ENCODE measurements at regions not wholly inside any gene's neighbourhood (a gene's known extent, or its start where the extent isn't known, plus 50 kb on each side); places are given as distances from the start of the nearest gene placed in this dataset.
A peak's percentile ranks its signal among the peaks of the same experiment; 100 is the strongest.

GRCh38 chr3:66615643-66616301 lies 115.0 kb upstream of the LRIG1 start:
- no peak overlapping the region for H4K91ac ChIP-seq (ENCODE audit: low read depth, low read length, poor library complexity)
- no peak for DNase-seq (ENCODE audit: low spot score)
- no peak overlapping the region for H2BK5ac ChIP-seq (ENCODE audit: low read length)
- H2BK12ac ChIP-seq (ENCODE audit: low read length): no peak overlapping the region
- no peak overlapping the region for H3K4me3 ChIP-seq (ENCODE audit: low read length in 2 of 2)
- H2BK120ac ChIP-seq (ENCODE audit: low read depth, low read length): no peak overlapping the region
- H3K4me2 ChIP-seq (ENCODE audit: insufficient read depth, low read length, poor library complexity, severe bottlenecking): no peak overlapping the region
- no peak overlapping the region for H2BK15ac ChIP-seq (ENCODE audit: low read length)
- H3K27me3 ChIP-seq (ENCODE audit: control insufficient read depth in 3 of 3, insufficient read depth in 3 of 3, low read depth in 1 of 3, low read length in 3 of 3): no peaks in the 10 kb centered on the region
- WGBS, 2 donors (ENCODE audit: extremely low coverage in 2 of 2, insufficient read length in 2 of 2, insufficient replicate concordance in 1 of 2): no CpG with 5 or more reads among the region's 5 CpGs
- H2AK5ac ChIP-seq (ENCODE audit: low read depth, low read length): no peak overlapping the region
- H3K4me1 ChIP-seq (ENCODE audit: control insufficient read depth in 2 of 2, insufficient read depth in 1 of 2, low read depth in 1 of 2, low read length in 2 of 2): peaks cover 9 to 10% of the 10 kb centered on the region in 2 donors
- H3K23ac ChIP-seq (ENCODE audit: low read depth, low read length, poor library complexity): no peak overlapping the region
- H3K9ac ChIP-seq (ENCODE audit: low read depth, low read length, poor library complexity): no peak overlapping the region
- H3K36me3 ChIP-seq (replicated peaks in 1 of 2; ENCODE audit: control insufficient read depth in 2 of 2, insufficient read depth in 2 of 2, low read length in 2 of 2): no peaks in the 10 kb centered on the region
- no peak overlapping the region for H3K14ac ChIP-seq (ENCODE audit: low read length)
- H3K27ac ChIP-seq (replicated peaks; ENCODE audit: low read length): no peak overlapping the region
- H3K4ac ChIP-seq (ENCODE audit: low read length): no peak overlapping the region
- H3K9me3 ChIP-seq (replicated peaks in 1 of 2; ENCODE audit: control insufficient read depth in 2 of 2, insufficient read depth in 1 of 2, low read depth in 1 of 2, low read length in 2 of 2): no peaks in the 10 kb centered on the region
- no peaks in the 10 kb centered on the region for H3K79me1 ChIP-seq (ENCODE audit: low read depth, low read length)
- H2AFZ ChIP-seq (ENCODE audit: low read length): no peak overlapping the region
- peak overlapping the region; percentile 45 for H3K18ac ChIP-seq (ENCODE audit: low read length)
- no peak overlapping the region for H4K8ac ChIP-seq (ENCODE audit: low read depth, low read length)

GRCh38 chr3:66617351-66617750 lies 116.5 kb upstream of the LRIG1 start:
- Histone ChIP-seq H3K9ac (ENCODE audit: low read depth, low read length, poor library complexity) (no peak overlapping the region), H2BK120ac (ENCODE audit: low read depth, low read length) (no peak overlapping the region), H2BK15ac (ENCODE audit: low read length) (no peak overlapping the region), H3K79me1 (ENCODE audit: low read depth, low read length) (no peaks in the 10 kb centered on the region), H3K14ac (ENCODE audit: low read length) (no peak overlapping the region), H3K23ac (ENCODE audit: low read depth, low read length, poor library complexity) (no peak overlapping the region), H3K9me3 (replicated peaks in 1 of 2; ENCODE audit: control insufficient read depth in 2 of 2, insufficient read depth in 1 of 2, low read depth in 1 of 2, low read length in 2 of 2) (no peaks in the 10 kb centered on the region), H2AK5ac (ENCODE audit: low read depth, low read length) (no peak overlapping the region), H3K4me1 (ENCODE audit: control insufficient read depth in 2 of 2, insufficient read depth in 1 of 2, low read depth in 1 of 2, low read length in 2 of 2) (peaks cover 16 to 20% of the 10 kb centered on the region in 2 donors), H3K36me3 (replicated peaks in 1 of 2; ENCODE audit: control insufficient read depth in 2 of 2, insufficient read depth in 2 of 2, low read length in 2 of 2) (no peaks in the 10 kb centered on the region), H3K4me2 (ENCODE audit: insufficient read depth, low read length, poor library complexity, severe bottlenecking) (no peak overlapping the region), H4K91ac (ENCODE audit: low read depth, low read length, poor library complexity) (no peak overlapping the region), H3K18ac (ENCODE audit: low read length) (no peak overlapping the region), H3K27ac (replicated peaks; ENCODE audit: low read length) (no peak overlapping the region), H3K4ac (ENCODE audit: low read length) (no peak overlapping the region), H3K27me3 (ENCODE audit: control insufficient read depth in 3 of 3, insufficient read depth in 3 of 3, low read depth in 1 of 3, low read length in 3 of 3) (no peaks in the 10 kb centered on the region), H4K8ac (ENCODE audit: low read depth, low read length) (no peak overlapping the region), H2BK12ac (ENCODE audit: low read length) (no peak overlapping the region), H2BK5ac (ENCODE audit: low read length) (no peak overlapping the region), H3K4me3 (ENCODE audit: low read length in 2 of 2) (no peak overlapping the region), H2AFZ (ENCODE audit: low read length) (no peak overlapping the region)
- DNase-seq (ENCODE audit: low spot score): no peak
- WGBS, 2 donors (ENCODE audit: extremely low coverage in 2 of 2, insufficient read length in 2 of 2, insufficient replicate concordance in 1 of 2): no CpG with 5 or more reads among the region's 2 CpGs

- Histone ChIP-seq H3K9me3 (replicated peaks in 1 of 2; ENCODE audit: control insufficient read depth in 2 of 2, insufficient read depth in 1 of 2, low read depth in 1 of 2, low read length in 2 of 2) (no peaks in the 10 kb centered on the region), H2BK120ac (ENCODE audit: low read depth, low read length) (no peak overlapping the region), H3K4me3 (ENCODE audit: low read length in 2 of 2) (no peak overlapping the region), H3K14ac (ENCODE audit: low read length) (no peak overlapping the region), H3K18ac (ENCODE audit: low read length) (no peak overlapping the region), H3K79me1 (ENCODE audit: low read depth, low read length) (no peaks in the 10 kb centered on the region), H2BK12ac (ENCODE audit: low read length) (no peak overlapping the region), H3K36me3 (replicated peaks in 1 of 2; ENCODE audit: control insufficient read depth in 2 of 2, insufficient read depth in 2 of 2, low read length in 2 of 2) (no peaks in the 10 kb centered on the region), H2AK5ac (ENCODE audit: low read depth, low read length) (no peak overlapping the region), H3K27ac (replicated peaks; ENCODE audit: low read length) (no peak overlapping the region), H3K27me3 (ENCODE audit: control insufficient read depth in 3 of 3, insufficient read depth in 3 of 3, low read depth in 1 of 3, low read length in 3 of 3) (no peaks in the 10 kb centered on the region), H3K4ac (ENCODE audit: low read length) (no peak overlapping the region), H3K9ac (ENCODE audit: low read depth, low read length, poor library complexity) (no peak overlapping the region), H4K8ac (ENCODE audit: low read depth, low read length) (no peak overlapping the region), H3K4me2 (ENCODE audit: insufficient read depth, low read length, poor library complexity, severe bottlenecking) (no peak overlapping the region), H2AFZ (ENCODE audit: low read length) (no peak overlapping the region), H2BK15ac (ENCODE audit: low read length) (no peak overlapping the region), H4K91ac (ENCODE audit: low read depth, low read length, poor library complexity) (no peak overlapping the region), H2BK5ac (ENCODE audit: low read length) (no peak overlapping the region), H3K23ac (ENCODE audit: low read depth, low read length, poor library complexity) (no peak overlapping the region), H3K4me1 (ENCODE audit: control insufficient read depth in 2 of 2, insufficient read depth in 1 of 2, low read depth in 1 of 2, low read length in 2 of 2) (peaks cover 17 to 20% of the 10 kb centered on the region in 2 donors)
- DNase-seq (ENCODE audit: low spot score): no peak
- no CpG with 5 or more reads among the region's 4 CpGs for WGBS, 2 donors (ENCODE audit: extremely low coverage in 2 of 2, insufficient read length in 2 of 2, insufficient replicate concordance in 1 of 2)
Measured at GRCh38 chr3:66618066-66618465, 117.2 kb upstream of the LRIG1 start.

- Histone ChIP-seq H3K18ac (ENCODE audit: low read length) (no peak overlapping the region), H3K9me3 (replicated peaks in 1 of 2; ENCODE audit: control insufficient read depth in 2 of 2, insufficient read depth in 1 of 2, low read depth in 1 of 2, low read length in 2 of 2) (no peaks in the 10 kb centered on the region), H2AK5ac (ENCODE audit: low read depth, low read length) (no peak overlapping the region), H3K4me3 (ENCODE audit: low read length in 2 of 2) (peak overlapping the region in 1 of 2 donors; percentile 21), H2BK12ac (ENCODE audit: low read length) (no peak overlapping the region), H3K23ac (ENCODE audit: low read depth, low read length, poor library complexity) (no peak overlapping the region), H2BK120ac (ENCODE audit: low read depth, low read length) (no peak overlapping the region), H3K79me1 (ENCODE audit: low read depth, low read length) (no peaks in the 10 kb centered on the region), H3K9ac (ENCODE audit: low read depth, low read length, poor library complexity) (no peak overlapping the region), H4K8ac (ENCODE audit: low read depth, low read length) (no peak overlapping the region), H4K91ac (ENCODE audit: low read depth, low read length, poor library complexity) (no peak overlapping the region), H3K4ac (ENCODE audit: low read length) (no peak overlapping the region), H2BK15ac (ENCODE audit: low read length) (no peak overlapping the region), H2AFZ (ENCODE audit: low read length) (peak overlapping the region; percentile 84), H3K27me3 (ENCODE audit: control insufficient read depth in 3 of 3, insufficient read depth in 3 of 3, low read depth in 1 of 3, low read length in 3 of 3) (no peaks in the 10 kb centered on the region), H3K36me3 (replicated peaks in 1 of 2; ENCODE audit: control insufficient read depth in 2 of 2, insufficient read depth in 2 of 2, low read length in 2 of 2) (no peaks in the 10 kb centered on the region), H3K4me2 (ENCODE audit: insufficient read depth, low read length, poor library complexity, severe bottlenecking) (no peak overlapping the region), H2BK5ac (ENCODE audit: low read length) (no peak overlapping the region), H3K27ac (replicated peaks; ENCODE audit: low read length) (peak overlapping the region; percentile 91), H3K4me1 (ENCODE audit: control insufficient read depth in 2 of 2, insufficient read depth in 1 of 2, low read depth in 1 of 2, low read length in 2 of 2) (peaks cover 18 to 20% of the 10 kb centered on the region in 2 donors), H3K14ac (ENCODE audit: low read length) (no peak overlapping the region)
- no CpG with 5 or more reads among the region's 9 CpGs for WGBS, 2 donors (ENCODE audit: extremely low coverage in 2 of 2, insufficient read length in 2 of 2, insufficient replicate concordance in 1 of 2)
- no peak for DNase-seq (ENCODE audit: low spot score)
Measured at GRCh38 chr3:66620296-66620695, 119.5 kb upstream of the LRIG1 start.

All from neuronal stem cell (in vitro differentiated cells).